ENCODE measurements at regions not wholly inside any gene's neighbourhood (a gene's known extent, or its start where the extent isn't known, plus 50 kb on each side); places are given as distances from the start of the nearest gene placed in this dataset.

DNA sequence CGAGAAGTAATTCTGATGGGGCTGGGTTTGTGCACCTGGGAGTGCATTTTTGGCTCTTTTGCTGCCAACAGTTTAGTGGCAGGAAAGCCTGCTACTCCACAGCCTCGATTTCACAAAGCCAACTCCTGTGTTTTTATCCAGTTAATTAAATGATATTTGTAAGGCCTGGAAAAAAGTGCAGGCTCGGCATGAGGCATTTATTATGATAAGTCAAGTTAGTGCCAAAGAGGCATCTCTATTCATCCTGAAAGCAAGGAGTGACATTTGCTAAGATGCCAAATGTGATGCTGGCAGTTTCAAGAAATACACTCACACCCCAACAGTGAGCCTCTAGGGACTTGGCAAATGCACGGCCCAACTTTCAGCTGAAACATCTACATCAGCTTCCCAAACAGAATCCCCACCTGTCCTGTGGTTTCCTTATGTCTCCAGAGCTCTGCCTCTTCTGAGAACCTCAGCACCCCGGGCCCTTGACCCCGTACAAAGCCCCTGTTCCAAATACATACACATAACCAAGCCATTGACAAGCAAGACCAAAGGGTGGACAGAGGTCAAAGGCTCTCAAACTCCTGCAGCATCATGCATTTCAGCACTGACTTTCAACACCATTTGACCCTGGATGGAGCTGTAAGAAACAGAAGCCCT is 955.1 kb upstream of the TMEM132C start:
- Histone ChIP-seq H3K4me1 (ENCODE audit: low read depth) (peaks cover 4% of the 10 kb centered on the region), H3K27ac (no peak overlapping the region), H3K27me3 (no peaks in the 10 kb centered on the region), H3K36me3 (no peaks in the 10 kb centered on the region), H3K4me3 (no peak overlapping the region), H3K9me3 (ENCODE audit: low read depth) (no peaks in the 10 kb centered on the region)
- TF ChIP-seq, protein P1, sequence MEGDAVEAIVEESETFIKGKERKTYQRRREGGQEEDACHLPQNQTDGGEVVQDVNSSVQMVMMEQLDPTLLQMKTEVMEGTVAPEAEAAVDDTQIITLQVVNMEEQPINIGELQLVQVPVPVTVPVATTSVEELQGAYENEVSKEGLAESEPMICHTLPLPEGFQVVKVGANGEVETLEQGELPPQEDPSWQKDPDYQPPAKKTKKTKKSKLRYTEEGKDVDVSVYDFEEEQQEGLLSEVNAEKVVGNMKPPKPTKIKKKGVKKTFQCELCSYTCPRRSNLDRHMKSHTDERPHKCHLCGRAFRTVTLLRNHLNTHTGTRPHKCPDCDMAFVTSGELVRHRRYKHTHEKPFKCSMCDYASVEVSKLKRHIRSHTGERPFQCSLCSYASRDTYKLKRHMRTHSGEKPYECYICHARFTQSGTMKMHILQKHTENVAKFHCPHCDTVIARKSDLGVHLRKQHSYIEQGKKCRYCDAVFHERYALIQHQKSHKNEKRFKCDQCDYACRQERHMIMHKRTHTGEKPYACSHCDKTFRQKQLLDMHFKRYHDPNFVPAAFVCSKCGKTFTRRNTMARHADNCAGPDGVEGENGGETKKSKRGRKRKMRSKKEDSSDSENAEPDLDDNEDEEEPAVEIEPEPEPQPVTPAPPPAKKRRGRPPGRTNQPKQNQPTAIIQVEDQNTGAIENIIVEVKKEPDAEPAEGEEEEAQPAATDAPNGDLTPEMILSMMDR (IDR thresholded peaks at IDR 0.05; ENCODE audit: low read depth, low read length), result no peak
- peak in 1 of 2 donors; percentile 29 for DNase-seq (ENCODE audit: low read depth in 1 of 2, low spot score in 1 of 2)

DNA sequence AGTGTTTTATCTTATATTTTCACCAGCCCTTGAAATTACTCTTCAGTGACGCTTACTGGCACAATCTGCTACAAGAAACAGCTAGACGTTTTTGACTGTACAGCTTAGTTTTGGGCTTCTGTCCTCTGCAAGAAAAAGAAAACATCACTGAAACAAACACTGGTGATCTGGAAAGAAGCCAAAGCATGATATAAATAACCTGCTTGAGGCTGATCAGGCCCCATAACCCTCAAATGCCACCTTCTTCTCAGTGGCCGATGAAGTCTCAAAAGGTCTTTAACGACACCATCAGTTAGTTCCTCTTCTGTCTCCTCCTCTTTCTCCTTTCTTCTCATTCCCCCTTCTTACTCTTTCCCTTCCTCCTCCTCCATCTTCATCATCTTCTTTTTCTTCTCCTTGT is 942.3 kb upstream of the TMEM132C start:
- Histone ChIP-seq H3K27ac (peak overlapping the region; percentile 46), H3K4me1 (ENCODE audit: low read depth) (peaks cover 17% of the 10 kb centered on the region), H3K36me3 (no peaks in the 10 kb centered on the region), H3K27me3 (no peaks in the 10 kb centered on the region), H3K4me3 (no peak overlapping the region), H3K9me3 (ENCODE audit: low read depth) (no peaks in the 10 kb centered on the region)
- DNase-seq (ENCODE audit: low read depth in 1 of 2, low spot score in 1 of 2), result peak in 1 of 2 donors; percentile 51
- TF ChIP-seq, protein P1 (IDR thresholded peaks at IDR 0.05; ENCODE audit: low read depth, low read length), result no peak

DNA sequence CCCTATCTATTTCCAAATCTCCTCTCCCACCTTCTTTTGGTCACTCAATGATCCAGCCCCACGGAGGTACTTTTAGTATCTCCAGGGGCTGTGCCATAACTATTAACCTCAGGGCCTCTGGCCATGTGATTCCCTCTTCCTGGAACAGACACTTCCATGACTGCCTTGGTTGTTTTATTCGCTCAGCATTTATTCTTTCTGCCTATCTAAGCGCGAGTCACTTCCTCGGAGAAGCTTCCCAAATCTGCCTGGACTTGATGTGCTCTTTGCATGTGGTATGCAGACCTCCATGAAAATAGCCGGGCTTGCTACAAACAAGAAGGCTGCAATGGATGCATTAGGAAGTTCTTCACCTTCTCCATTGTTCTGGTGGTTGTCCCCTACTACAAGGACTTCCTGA is 939.0 kb upstream of the TMEM132C start:
- Histone ChIP-seq H3K27ac (no peak overlapping the region), H3K27me3 (no peaks in the 10 kb centered on the region), H3K36me3 (no peaks in the 10 kb centered on the region), H3K4me1 (ENCODE audit: low read depth) (peaks cover 17% of the 10 kb centered on the region), H3K9me3 (ENCODE audit: low read depth) (no peaks in the 10 kb centered on the region), H3K4me3 (no peak overlapping the region)
- DNase-seq (ENCODE audit: low read depth in 1 of 2, low spot score in 1 of 2), result no peak
- TF ChIP-seq, protein P1 (IDR thresholded peaks at IDR 0.05; ENCODE audit: low read depth, low read length), result no peak

- peaks cover 17% of the 10 kb centered on the region for H3K4me1 ChIP-seq (ENCODE audit: low read depth)
- TF ChIP-seq, protein P1 (IDR thresholded peaks at IDR 0.05; ENCODE audit: low read depth, low read length), result no peak
- H3K9me3 ChIP-seq (ENCODE audit: low read depth), result no peaks in the 10 kb centered on the region
- H3K27ac ChIP-seq, result no peak overlapping the region
- no peak overlapping the region for H3K4me3 ChIP-seq
- H3K36me3 ChIP-seq, result no peaks in the 10 kb centered on the region
- no peaks in the 10 kb centered on the region for H3K27me3 ChIP-seq
- DNase-seq (ENCODE audit: low read depth in 1 of 2, low spot score in 1 of 2), result no peak
Observed at GRCh38 chr12:127328867-127329266, 938.1 kb upstream of the TMEM132C start.

DNA sequence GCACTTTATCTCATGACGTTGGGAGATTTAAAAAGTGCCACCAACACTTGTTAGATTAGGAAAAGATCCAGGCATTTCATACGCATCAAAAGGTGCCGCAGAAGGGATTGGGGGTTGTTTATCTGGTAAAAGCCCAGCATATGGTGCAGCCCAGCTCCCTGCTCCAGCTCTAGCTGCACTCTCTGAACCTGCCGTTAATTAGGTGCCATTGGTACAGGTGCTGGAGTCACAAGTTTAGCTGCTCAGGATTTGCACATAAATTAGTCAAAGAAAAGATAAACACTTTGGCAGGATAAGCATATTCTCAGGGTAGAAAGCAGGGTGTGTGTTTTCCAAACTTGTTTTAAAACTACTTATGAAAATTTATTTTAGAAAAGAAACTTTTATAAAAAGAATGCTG is 932.6 kb upstream of the TMEM132C start:
- H3K36me3 ChIP-seq, result no peaks in the 10 kb centered on the region
- DNase-seq (ENCODE audit: low read depth in 1 of 2, low spot score in 1 of 2), result no peak
- no peaks in the 10 kb centered on the region for H3K4me1 ChIP-seq (ENCODE audit: low read depth)
- no peaks in the 10 kb centered on the region for H3K9me3 ChIP-seq (ENCODE audit: low read depth)
- no peak overlapping the region for H3K4me3 ChIP-seq
- no peaks in the 10 kb centered on the region for H3K27me3 ChIP-seq
- H3K27ac ChIP-seq, result no peak overlapping the region
- TF ChIP-seq, protein P1 (IDR thresholded peaks at IDR 0.05; ENCODE audit: low read depth, low read length), result no peak
